ENCODE measurements at regions not wholly inside any gene's neighbourhood (a gene's known extent, or its start where the extent isn't known, plus 50 kb on each side); places are given as distances from the start of the nearest gene placed in this dataset.

DNA sequence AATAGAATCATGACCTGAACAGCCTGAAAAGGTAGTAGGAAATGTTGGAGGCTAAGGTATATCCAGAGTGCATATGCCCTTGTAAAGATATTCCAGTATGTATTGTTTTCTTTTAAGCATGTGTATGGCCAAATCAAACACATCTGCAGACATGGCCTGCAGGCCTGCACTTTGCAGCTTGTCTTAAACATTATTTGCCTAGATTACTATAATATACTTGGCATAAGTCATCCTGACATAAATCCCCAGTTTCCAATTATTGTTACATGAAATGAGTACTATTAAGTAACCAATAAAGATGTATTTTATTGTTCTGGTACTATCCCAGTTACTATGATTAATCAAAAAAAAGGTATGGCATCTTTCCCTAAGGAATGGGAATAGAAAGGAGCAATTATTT lies 169.1 kb upstream of the PTBP2 start:
- TF ChIP-seq EZH2 (IDR thresholded peaks at IDR 0.05) (no peak), POLR2AphosphoS5 (IDR thresholded peaks at IDR 0.05; ENCODE audit: borderline replicate concordance, low read depth, low read length) (no peak), FOXP2 (optimal IDR thresholded peaks at IDR 0.05; ENCODE audit: control extremely low read depth, extremely low read length, insufficient read depth) (no peak)

All from SK-N-MC (cell line).